Lung (tissue), 11 donors: ENCODE measurements at regions not wholly inside any gene's neighbourhood (a gene's known extent, or its start where the extent isn't known, plus 50 kb on each side); places are given as distances from the start of the nearest gene placed in this dataset.

Experiments
- ATAC-seq: fragments of 200-7000 bp; cut with Tn5 transposase; one replicate; pipeline ENCODE4 v1.9.1; 2020; ENCODE audit warnings: moderate number of reproducible peaks; ENCODE audit not compliant: insufficient read depth, low FRiP score
- DNase-seq, 3 donors: peaks; one replicate each; pipeline ENCODE4 v3.0.0-alpha.2; 2013 to 2017
- H3K27ac ChIP-seq, 2 donors: one replicate each; pipeline ENCODE4 v1.5.1; 2013; ENCODE audit warnings: mild to moderate bottlenecking in 2 of 2, moderate library complexity in 2 of 2, control low read depth in 1 of 2, inconsistent platforms in 1 of 2, low read depth in 1 of 2, low read length in 1 of 2
- H3K27me3 ChIP-seq, 3 donors: one replicate each; pipeline ENCODE4 v1.5.1; 2013; ENCODE audit warnings: low read length in 2 of 3; ENCODE audit not compliant: control insufficient read depth in 3 of 3, insufficient read depth in 3 of 3
- H3K36me3 ChIP-seq, 4 donors: one replicate each; pipeline ENCODE4 v1.5.1; 2013; ENCODE audit warnings: low read length in 4 of 4, mild to moderate bottlenecking in 1 of 4, moderate library complexity in 1 of 4; ENCODE audit not compliant: control insufficient read depth in 4 of 4, insufficient read depth in 4 of 4
- H3K4me1 ChIP-seq, 5 donors: one replicate each; pipeline ENCODE4 v1.5.1; 2013; ENCODE audit warnings: low read length in 5 of 5, mild to moderate bottlenecking in 2 of 5, moderate library complexity in 1 of 5; ENCODE audit not compliant: control insufficient read depth in 5 of 5, insufficient read depth in 5 of 5
- H3K4me3 ChIP-seq: one replicate; pipeline ENCODE4 v1.5.1; 2013; ENCODE audit warnings: mild to moderate bottlenecking, control low read depth, moderate library complexity
- H3K9ac ChIP-seq, 2 donors: one replicate each; pipeline ENCODE4 v1.5.1; 2013; ENCODE audit warnings: low read length in 2 of 2, control low read depth in 1 of 2; ENCODE audit not compliant: insufficient read depth in 1 of 2
- H3K9me3 ChIP-seq, 4 donors: one replicate each; pipeline ENCODE4 v1.5.1; 2013; ENCODE audit warnings: low read length in 3 of 4, mild to moderate bottlenecking in 1 of 4, moderate library complexity in 1 of 4; ENCODE audit not compliant: control insufficient read depth in 4 of 4, insufficient read depth in 3 of 4
- CTCF ChIP-seq: IDR thresholded peaks from 2 replicates; pipeline ENCODE4 v1.5.1; 2012; ENCODE audit warnings: mild to moderate bottlenecking; ENCODE audit errors: control extremely low read depth, extremely low read depth
- whole genome bisulfite sequencing, 2 donors: extraction: QIAGEN DNeasy Blood & Tissue Kit; methylation state at CpG; one replicate each; pipeline ENCODE4 v1.1.7; 2013; 5-methylcytosine and 5-hydroxymethylcytosine counted together
- donor health status: control.
- donor health status: control.
- donor health status: Bipolar disorder and iron deficiency.
- donor health status: healthy.
- donor health status: DM: yes; HTN: yes; CAD: no.

- ATAC-seq: no peak
- no peak for DNase-seq
- H3K36me3 ChIP-seq: no peaks in the 10 kb centered on the region
- no peak overlapping the region for H3K9ac ChIP-seq
- H3K27me3 ChIP-seq: no peaks in the 10 kb centered on the region
- no peak for TF ChIP-seq CTCF
- peaks cover 0 to 2% (median 0%) of the 10 kb centered on the region in 5 donors for H3K4me1 ChIP-seq
- 91 to 97% methylated on average over 3 of the region's 3 CpGs for WGBS, 2 donors
- H3K4me3 ChIP-seq: no peak overlapping the region
- H3K9me3 ChIP-seq: peaks cover 0 to 3% (median 1%) of the 10 kb centered on the region in 4 donors
- H3K27ac ChIP-seq: no peak overlapping the region
These were observed 65.1 kb downstream of the SPRY4 start for GRCh38 chr5:142259758-142260157.

- Histone ChIP-seq H3K4me1 (no peaks in the 10 kb centered on the region), H3K9ac (no peak overlapping the region), H3K36me3 (no peaks in the 10 kb centered on the region), H3K27ac (no peak overlapping the region), H3K4me3 (no peak overlapping the region), H3K27me3 (no peaks in the 10 kb centered on the region), H3K9me3 (peaks cover 0 to 3% (median 1%) of the 10 kb centered on the region in 4 donors)
- ATAC-seq: no peak
- no peak for TF ChIP-seq CTCF
- 89 to 92% methylated on average over 1 of the region's 1 CpG for WGBS, 2 donors
- DNase-seq: no peak
These were observed 69.0 kb downstream of the SPRY4 start for GRCh38 chr5:142255831-142256230.

GRCh38 chr5:142254431-142254830, 70.4 kb downstream of the SPRY4 start:
- Histone ChIP-seq H3K4me3 (no peak overlapping the region), H3K27me3 (no peaks in the 10 kb centered on the region), H3K36me3 (no peaks in the 10 kb centered on the region), H3K4me1 (peaks cover 0 to 3% (median 0%) of the 10 kb centered on the region in 5 donors), H3K9me3 (peaks cover 0 to 3% (median 1%) of the 10 kb centered on the region in 4 donors), H3K27ac (no peak overlapping the region), H3K9ac (no peak overlapping the region)
- TF ChIP-seq CTCF: no peak
- DNase-seq (no peak), ATAC-seq (no peak)
- WGBS, 2 donors: 80 to 86% methylated on average over 3 of the region's 3 CpGs

- 74 to 78% methylated on average over 10 of the region's 10 CpGs for WGBS, 2 donors
These were observed 70.9 kb downstream of the SPRY4 start for GRCh38 chr5:142253938-142254337.

More at GRCh38 chr5:142253938-142254337, 70.9 kb downstream of the SPRY4 start:
- no peak for ATAC-seq
- Histone ChIP-seq H3K9ac (no peak overlapping the region), H3K36me3 (no peaks in the 10 kb centered on the region), H3K9me3 (peaks cover 0 to 3% (median 1%) of the 10 kb centered on the region in 4 donors), H3K27ac (no peak overlapping the region), H3K4me3 (no peak overlapping the region), H3K4me1 (peaks cover 0 to 8% (median 0%) of the 10 kb centered on the region in 5 donors), H3K27me3 (no peaks in the 10 kb centered on the region)
- DNase-seq: peak in 1 of 3 donors; percentile 29
- TF ChIP-seq CTCF: no peak
